BJ (cell line): ENCODE measurements at regions not wholly inside any gene's neighbourhood (a gene's known extent, or its start where the extent isn't known, plus 50 kb on each side); places are given as distances from the start of the nearest gene placed in this dataset.
"Not testable (repeated sequence)": the region's sequence is repeated elsewhere in the genome, so short reads cannot be mapped to it uniquely, and the experiment has no call there.

ENCODE experiments used
- CTCF ChIA-PET: fragments of 350-600 bp; formaldehyde crosslinking; extraction: SDS; loops from one replicate; lab custom pipeline; 2021; ENCODE audit warnings: antibody characterized with exemption, inconsistent platforms; lab: Yijun Ruan, JAX
- POLR2A ChIA-PET: fragments of 300-600 bp; sonication (Branson Sonifier 250); formaldehyde crosslinking; extraction: SDS; loops from one replicate; lab custom pipeline; 2021; ENCODE audit warnings: antibody characterized with exemption; lab: Charles Lee
- DNase-seq: peaks from one replicate; pipeline ENCODE4 v3.0.0-alpha.2; 2011; ENCODE audit warnings: low read depth
- H3K27me3 ChIP-seq: 2 replicates; pipeline ENCODE4 v1.6.0; 2011; ENCODE audit warnings: low read length; ENCODE audit not compliant: control insufficient read depth, insufficient read depth
- H3K36me3 ChIP-seq: 2 replicates; pipeline ENCODE4 v1.5.1; 2011; ENCODE audit warnings: low read length; ENCODE audit not compliant: control insufficient read depth, insufficient read depth
- H3K4me3 ChIP-seq: 2 replicates; pipeline ENCODE4 v1.5.1; 2011; ENCODE audit warnings: low read depth, mild to moderate bottlenecking, control low read depth, low read length
- CTCF ChIP-seq: IDR thresholded peaks from 2 replicates; pipeline ENCODE4 v1.5.1; 2011; ENCODE audit warnings: low read depth, mild to moderate bottlenecking, control low read depth, inconsistent platforms, low read length, moderate library complexity; ENCODE audit not compliant: insufficient read depth

GRCh38 chr2:142398212-142398611 is 267.4 kb upstream of the LRP1B start:
- Histone ChIP-seq H3K27me3 (no peaks in the 10 kb centered on the region), H3K4me3 (no peak overlapping the region), H3K36me3 (no peaks in the 10 kb centered on the region)
- DNase-seq, result no peak
- CTCF ChIA-PET, result no interaction called here
- TF ChIP-seq CTCF, result no peak
- POLR2A ChIA-PET, result no interaction called here

DNA sequence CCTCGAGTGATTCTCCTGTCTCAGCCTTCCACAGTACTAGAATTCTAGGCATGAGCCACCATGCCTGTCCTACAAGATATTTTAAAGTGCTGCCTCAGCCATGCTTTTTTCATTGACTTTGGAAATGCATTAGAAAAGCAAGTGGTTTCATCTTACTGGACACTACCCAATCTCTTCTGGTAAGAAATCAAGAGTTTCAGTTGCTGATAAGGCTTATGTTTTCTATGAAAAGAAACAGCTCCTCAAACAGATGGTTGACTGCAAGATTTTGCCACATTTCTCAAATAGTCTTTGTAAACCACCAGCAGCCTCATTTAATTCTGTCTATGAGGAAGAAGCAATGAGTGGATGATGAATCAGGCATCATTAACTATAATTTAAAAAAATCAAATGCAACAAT is 264.5 kb upstream of the LRP1B start:
- TF ChIP-seq CTCF, result no peak
- POLR2A ChIA-PET, result no interaction called here
- DNase-seq, result no peak
- no peak overlapping the region for H3K4me3 ChIP-seq
- no peaks in the 10 kb centered on the region for H3K27me3 ChIP-seq
- CTCF ChIA-PET, result interaction anchor here (0.5 kb wide), 1 partner anchor 100 kb away, joined by 3 read pairs; no protein-coding TSS in a partner anchor
- no peaks in the 10 kb centered on the region for H3K36me3 ChIP-seq

- H3K27me3 ChIP-seq, result no peaks in the 10 kb centered on the region
- DNase-seq, result no peak
- ChIA-PET POLR2A (no interaction called here), CTCF (no interaction called here)
- H3K36me3 ChIP-seq, result no peaks in the 10 kb centered on the region
- H3K4me3 ChIP-seq, result no peak overlapping the region
- no peak for TF ChIP-seq CTCF
These were observed 249.6 kb upstream of the LRP1B start for GRCh38 chr2:142380372-142380771.

GRCh38 chr2:142362069-142362468 is 231.3 kb upstream of the LRP1B start:
- POLR2A ChIA-PET, CTCF ChIA-PET: not testable (repeated sequence)

DNA sequence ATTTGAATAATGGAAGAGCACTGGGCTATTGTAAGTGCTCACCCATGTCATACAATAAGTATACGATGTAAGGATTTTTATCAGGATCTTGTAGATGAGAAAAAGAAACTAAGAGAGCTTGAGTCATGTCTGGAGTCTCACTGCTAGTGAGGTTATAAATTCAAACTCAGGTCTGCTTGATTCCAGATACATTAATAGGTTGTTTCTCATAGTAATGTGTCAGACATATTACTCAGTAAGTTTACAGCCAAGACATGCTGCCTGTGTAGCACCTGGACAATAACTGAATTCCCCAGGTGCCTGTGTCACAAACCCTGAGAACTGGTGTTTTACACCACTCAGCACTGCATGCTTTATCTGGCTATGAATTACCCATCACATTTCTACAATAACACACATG is 216.9 kb upstream of the LRP1B start:
- Histone ChIP-seq H3K27me3 (no peaks in the 10 kb centered on the region), H3K36me3 (no peaks in the 10 kb centered on the region), H3K4me3 (no peak overlapping the region)
- DNase-seq, result no peak
- TF ChIP-seq CTCF, result no peak
- CTCF ChIA-PET, result no interaction called here
- POLR2A ChIA-PET, result no interaction called here

More at GRCh38 chr2:142362069-142362468, 231.3 kb upstream of the LRP1B start:
- H3K4me3 ChIP-seq, H3K27me3 ChIP-seq, DNase-seq, H3K36me3 ChIP-seq: not testable (repeated sequence)

GRCh38 chr2:142339261-142339660 is 208.4 kb upstream of the LRP1B start:
- Histone ChIP-seq H3K36me3 (no peaks in the 10 kb centered on the region), H3K4me3 (no peak overlapping the region), H3K27me3 (no peaks in the 10 kb centered on the region; the same call in 1 of the 2 replicates)
- TF ChIP-seq CTCF, result no peak
- ChIA-PET CTCF (no interaction called here), POLR2A (no interaction called here)
- DNase-seq, result no peak
